Ectodermal cell (in vitro differentiated cells): ENCODE measurements at regions not wholly inside any gene's neighbourhood (a gene's known extent, or its start where the extent isn't known, plus 50 kb on each side); places are given as distances from the start of the nearest gene placed in this dataset.

ENCODE experiments used
- H3K27ac ChIP-seq: 2 replicates; pipeline ENCODE4 v1.7.0; 2013; ENCODE audit warnings: mild to moderate bottlenecking, low read depth, low read length; ENCODE audit not compliant: insufficient read depth, poor library complexity, severe bottlenecking
- H3K27me3 ChIP-seq: 2 replicates; pipeline ENCODE4 v1.7.0; 2013; ENCODE audit warnings: mild to moderate bottlenecking, low read length; ENCODE audit not compliant: insufficient read depth, control insufficient read depth, poor library complexity, severe bottlenecking
- H3K36me3 ChIP-seq: one replicate; pipeline ENCODE4 v1.7.0; 2013; ENCODE audit warnings: low read length; ENCODE audit not compliant: control insufficient read depth, insufficient read depth
- H3K4me1 ChIP-seq: one replicate; pipeline ENCODE4 v1.7.0; 2013; ENCODE audit warnings: low read length; ENCODE audit not compliant: control insufficient read depth, insufficient read depth
- H3K4me3 ChIP-seq: 2 replicates; pipeline ENCODE4 v1.7.0; 2013; ENCODE audit warnings: low read depth, low read length, control low read depth; ENCODE audit not compliant: insufficient read depth
- H3K9me3 ChIP-seq: 2 replicates; pipeline ENCODE4 v1.7.0; 2013; ENCODE audit warnings: mild to moderate bottlenecking, low read length, moderate library complexity; ENCODE audit not compliant: control insufficient read depth
- WGBS, 2 experiments: methylation state at CpG; one replicate each; pipeline ENCODE4 v1.1.7; 2013; ENCODE audit warnings: missing lambda C conversion rate in 2 of 2; 5-methylcytosine and 5-hydroxymethylcytosine counted together

GRCh38 chr21:25427828-25428227, 179.5 kb downstream of the MRPL39 start:
- no peak overlapping the region for H3K27ac ChIP-seq
- no peaks in the 10 kb centered on the region for H3K36me3 ChIP-seq
- 93% methylated on average over 5 of the region's 5 CpGs for WGBS, 2 experiments
- no peaks in the 10 kb centered on the region for H3K4me1 ChIP-seq
- H3K27me3 ChIP-seq: no peaks in the 10 kb centered on the region
- no peak overlapping the region for H3K4me3 ChIP-seq
- H3K9me3 ChIP-seq: no peaks in the 10 kb centered on the region

- Histone ChIP-seq H3K27me3 (no peaks in the 10 kb centered on the region), H3K4me3 (no peak overlapping the region), H3K9me3 (no peaks in the 10 kb centered on the region), H3K4me1 (no peaks in the 10 kb centered on the region), H3K36me3 (no peaks in the 10 kb centered on the region), H3K27ac (no peak overlapping the region)
- 91 to 94% methylated on average over 4 of the region's 4 CpGs for WGBS, 2 experiments
These were observed 180.7 kb downstream of the MRPL39 start for GRCh38 chr21:25426580-25426979.

GRCh38 chr21:25425156-25425555, 182.1 kb downstream of the MRPL39 start:
- no peaks in the 10 kb centered on the region for H3K4me1 ChIP-seq
- no peak overlapping the region for H3K4me3 ChIP-seq
- no peaks in the 10 kb centered on the region for H3K36me3 ChIP-seq
- no peaks in the 10 kb centered on the region for H3K9me3 ChIP-seq
- H3K27ac ChIP-seq: no peak overlapping the region
- no peaks in the 10 kb centered on the region for H3K27me3 ChIP-seq
- 81 to 85% methylated on average over 1 to 2 of the region's 2 CpGs for WGBS, 2 experiments

GRCh38 chr21:25424634-25425033, 182.6 kb downstream of the MRPL39 start:
- 75 to 84% methylated on average over 2 of the region's 2 CpGs for WGBS, 2 experiments

GRCh38 chr21:25424048-25424447, 183.2 kb downstream of the MRPL39 start:
- no peaks in the 10 kb centered on the region for H3K27me3 ChIP-seq
- H3K9me3 ChIP-seq: no peaks in the 10 kb centered on the region
- no peaks in the 10 kb centered on the region for H3K36me3 ChIP-seq
- 94 to 97% methylated on average over 2 to 4 of the region's 4 CpGs for WGBS, 2 experiments
- no peak overlapping the region for H3K27ac ChIP-seq
- H3K4me1 ChIP-seq: no peaks in the 10 kb centered on the region
- H3K4me3 ChIP-seq: no peak overlapping the region

More at GRCh38 chr21:25424634-25425033, 182.6 kb downstream of the MRPL39 start:
- H3K4me1 ChIP-seq: no peaks in the 10 kb centered on the region
- H3K9me3 ChIP-seq: no peaks in the 10 kb centered on the region
- no peak overlapping the region for H3K4me3 ChIP-seq
- H3K36me3 ChIP-seq: no peaks in the 10 kb centered on the region
- no peaks in the 10 kb centered on the region for H3K27me3 ChIP-seq
- H3K27ac ChIP-seq: no peak overlapping the region

GRCh38 chr21:25422610-25423608, 184.4 kb downstream of the MRPL39 start:
- 100% methylated on average over 1 to 2 of the region's 4 CpGs for WGBS, 2 experiments
- H3K9me3 ChIP-seq: no peaks in the 10 kb centered on the region
- no peak overlapping the region for H3K27ac ChIP-seq
- no peaks in the 10 kb centered on the region for H3K27me3 ChIP-seq
- no peaks in the 10 kb centered on the region for H3K36me3 ChIP-seq
- no peaks in the 10 kb centered on the region for H3K4me1 ChIP-seq
- H3K4me3 ChIP-seq: no peak overlapping the region

GRCh38 chr21:25421321-25422028, 185.8 kb downstream of the MRPL39 start:
- WGBS, 2 experiments: 46 to 48% methylated on average over 5 to 6 of the region's 6 CpGs
- Histone ChIP-seq H3K27ac (no peak overlapping the region), H3K9me3 (no peaks in the 10 kb centered on the region), H3K4me3 (no peak overlapping the region), H3K36me3 (no peaks in the 10 kb centered on the region), H3K27me3 (no peaks in the 10 kb centered on the region), H3K4me1 (no peaks in the 10 kb centered on the region)

GRCh38 chr21:25420831-25421230, 186.4 kb downstream of the MRPL39 start:
- Histone ChIP-seq H3K9me3 (no peaks in the 10 kb centered on the region), H3K27me3 (no peaks in the 10 kb centered on the region), H3K4me3 (no peak overlapping the region), H3K4me1 (no peaks in the 10 kb centered on the region), H3K36me3 (no peaks in the 10 kb centered on the region), H3K27ac (no peak overlapping the region)
- 94 to 96% methylated on average over 4 of the region's 4 CpGs for WGBS, 2 experiments

GRCh38 chr21:25416669-25417068, 190.6 kb downstream of the MRPL39 start:
- 85 to 100% methylated on average over 1 of the region's 2 CpGs for WGBS, 2 experiments
- no peaks in the 10 kb centered on the region for H3K27me3 ChIP-seq
- no peak overlapping the region for H3K4me3 ChIP-seq
- no peaks in the 10 kb centered on the region for H3K36me3 ChIP-seq
- no peaks in the 10 kb centered on the region for H3K9me3 ChIP-seq
- no peak overlapping the region for H3K27ac ChIP-seq
- H3K4me1 ChIP-seq: no peaks in the 10 kb centered on the region

- no peaks in the 10 kb centered on the region for H3K36me3 ChIP-seq
- no peaks in the 10 kb centered on the region for H3K4me1 ChIP-seq
- no peaks in the 10 kb centered on the region for H3K27me3 ChIP-seq
- H3K4me3 ChIP-seq: no peak overlapping the region
- H3K27ac ChIP-seq: no peak overlapping the region
- no peaks in the 10 kb centered on the region for H3K9me3 ChIP-seq
These were observed 195.2 kb downstream of the MRPL39 start for GRCh38 chr21:25412100-25412499.
